ENCODE measurements at regions not wholly inside any gene's neighbourhood (a gene's known extent, or its start where the extent isn't known, plus 50 kb on each side); places are given as distances from the start of the nearest gene placed in this dataset.

GRCh38 chr11:109798521-109798920 is 294.7 kb upstream of the ZC3H12C start:
- TF ChIP-seq CTCF (IDR thresholded peaks at IDR 0.05) (no peak), EZH2phosphoT487 (IDR thresholded peaks at IDR 0.05) (no peak), EZH2 (IDR thresholded peaks at IDR 0.05) (no peak)
